Right lobe of liver (tissue), 4 donors: ENCODE measurements at regions not wholly inside any gene's neighbourhood (a gene's known extent, or its start where the extent isn't known, plus 50 kb on each side); places are given as distances from the start of the nearest gene placed in this dataset.

Experiments
- CTCF ChIP-seq, 4 donors: fragments of 200-600 bp in 3 of 4; fragments of 450-650 bp in 1 of 4; IDR thresholded peaks; one replicate each; pipeline versions ENCODE4 v1.5.1 to v1.8.0; 2016 to 2022; ENCODE audit warnings: antibody characterized with exemption in 4 of 4, mild to moderate bottlenecking in 2 of 4
- POLR2A ChIP-seq: fragments of 450-650 bp; IDR thresholded peaks from one replicate; pipeline ENCODE4 v1.6.1; 2017; ENCODE audit warnings: antibody characterized with exemption, mild to moderate bottlenecking
- donor health status: DM: no; HTN: no; CAD: no.
- donor health status: DM: no; HTN: no; CAD: no.
- donor health status: DM: no; HTN: yes; CAD: no.

- TF ChIP-seq CTCF (IDR thresholded peaks at IDR 0.05) = no peak
- no peak for TF ChIP-seq POLR2A
These were observed 182.6 kb downstream of the SUCNR1 start for GRCh38 chr3:152056073-152056472.
